ENCODE measurements at regions not wholly inside any gene's neighbourhood (a gene's known extent, or its start where the extent isn't known, plus 50 kb on each side); places are given as distances from the start of the nearest gene placed in this dataset.

- no peak for TF ChIP-seq POLR2A (IDR thresholded peaks at IDR 0.05; ENCODE audit: low read depth, low read length)
- TF ChIP-seq SPI1 (IDR thresholded peaks at IDR 0.05; ENCODE audit: low read depth, low read length): no peak
- no peak for TF ChIP-seq PAX5 (IDR thresholded peaks at IDR 0.05; ENCODE audit: insufficient read depth, low read length, severe bottlenecking)
- TF ChIP-seq POU2F2 (IDR thresholded peaks at IDR 0.05; ENCODE audit: low read depth, low read length): no peak
- TF ChIP-seq POLR2AphosphoS5 (IDR thresholded peaks at IDR 0.05; ENCODE audit: low read depth, low read length): no peak
- no peak for TF ChIP-seq TAF1 (IDR thresholded peaks at IDR 0.05; ENCODE audit: low read depth, low read length)
- DNase-seq (ENCODE audit: insufficient read length, low spot score) (no peak), FAIRE-seq (peak; percentile 45)
Observed at GRCh38 chr16:10314811-10315210, 71.0 kb upstream of the ATF7IP2 start.

GRCh38 chr16:10317425-10318001 is 68.3 kb upstream of the ATF7IP2 start:
- TF ChIP-seq POLR2AphosphoS5 (IDR thresholded peaks at IDR 0.05; ENCODE audit: low read depth, low read length) (no peak), POLR2A (IDR thresholded peaks at IDR 0.05; ENCODE audit: low read depth, low read length) (no peak), PAX5 (IDR thresholded peaks at IDR 0.05; ENCODE audit: insufficient read depth, low read length, severe bottlenecking) (no peak), SPI1 (IDR thresholded peaks at IDR 0.05; ENCODE audit: low read depth, low read length) (no peak), TAF1 (IDR thresholded peaks at IDR 0.05; ENCODE audit: low read depth, low read length) (no peak), POU2F2 (IDR thresholded peaks at IDR 0.05; ENCODE audit: low read depth, low read length) (no peak)
- no peak for FAIRE-seq
- no peak for DNase-seq (ENCODE audit: insufficient read length, low spot score)

GRCh38 chr16:10318798-10319500 is 66.9 kb upstream of the ATF7IP2 start:
- FAIRE-seq (no peak), DNase-seq (ENCODE audit: insufficient read length, low spot score) (no peak)
- TF ChIP-seq POLR2A (IDR thresholded peaks at IDR 0.05; ENCODE audit: low read depth, low read length): no peak

DNA sequence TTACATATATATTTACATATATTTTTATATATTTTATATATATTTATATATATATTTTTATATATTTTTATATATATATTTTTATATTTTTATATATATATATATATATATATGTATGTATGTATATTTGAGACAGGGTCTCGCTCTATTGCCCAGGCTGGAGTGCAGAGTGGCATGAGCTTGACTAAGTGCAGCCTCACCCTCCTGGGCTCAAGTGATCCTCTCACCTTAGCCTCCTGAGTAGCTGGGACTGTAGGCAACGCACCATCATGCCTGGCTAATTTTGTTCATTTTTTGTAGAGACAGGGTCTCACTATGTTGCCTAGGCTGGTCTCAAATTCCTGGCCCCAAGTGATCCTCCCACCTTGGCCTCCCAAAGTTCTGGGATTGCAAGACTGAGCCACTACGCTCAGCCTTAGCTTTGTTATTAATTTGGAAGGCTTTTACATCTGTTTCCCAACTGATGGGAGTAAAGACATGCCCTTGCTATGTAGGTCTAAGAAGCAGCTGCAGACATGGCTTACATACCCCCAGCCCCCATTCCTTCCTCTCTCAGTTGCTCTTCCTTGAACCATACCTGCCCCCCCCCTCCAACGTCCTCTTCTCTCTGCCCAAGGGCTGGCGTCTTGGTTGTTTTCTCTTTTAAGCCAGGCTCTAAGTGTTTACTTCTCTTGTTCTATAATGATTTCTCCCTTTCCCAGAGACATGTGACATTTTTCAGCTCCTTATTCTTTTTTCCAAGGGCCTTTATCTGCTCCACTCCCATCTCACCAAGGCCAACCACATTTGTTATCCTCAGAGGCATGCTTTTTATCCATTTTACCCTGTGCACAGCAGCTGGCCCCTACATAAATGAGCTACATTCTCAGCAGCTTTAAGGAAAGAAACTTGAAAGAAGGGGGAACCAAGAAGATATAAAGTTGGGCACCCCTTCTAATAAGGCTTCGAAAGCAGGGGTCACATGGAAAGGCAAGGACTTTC is 64.2 kb upstream of the ATF7IP2 start:
- TF ChIP-seq POLR2AphosphoS5 (IDR thresholded peaks at IDR 0.05; ENCODE audit: low read depth, low read length): no peak
- no peak for TF ChIP-seq PAX5 (IDR thresholded peaks at IDR 0.05; ENCODE audit: insufficient read depth, low read length, severe bottlenecking)
- no peak for TF ChIP-seq POLR2A (IDR thresholded peaks at IDR 0.05; ENCODE audit: low read depth, low read length)
- no peak for TF ChIP-seq POU2F2 (IDR thresholded peaks at IDR 0.05; ENCODE audit: low read depth, low read length)
- no peak for TF ChIP-seq TAF1 (IDR thresholded peaks at IDR 0.05; ENCODE audit: low read depth, low read length)
- TF ChIP-seq SPI1 (IDR thresholded peaks at IDR 0.05; ENCODE audit: low read depth, low read length): no peak
- no peak for DNase-seq (ENCODE audit: insufficient read length, low spot score)
- FAIRE-seq: no peak

DNA sequence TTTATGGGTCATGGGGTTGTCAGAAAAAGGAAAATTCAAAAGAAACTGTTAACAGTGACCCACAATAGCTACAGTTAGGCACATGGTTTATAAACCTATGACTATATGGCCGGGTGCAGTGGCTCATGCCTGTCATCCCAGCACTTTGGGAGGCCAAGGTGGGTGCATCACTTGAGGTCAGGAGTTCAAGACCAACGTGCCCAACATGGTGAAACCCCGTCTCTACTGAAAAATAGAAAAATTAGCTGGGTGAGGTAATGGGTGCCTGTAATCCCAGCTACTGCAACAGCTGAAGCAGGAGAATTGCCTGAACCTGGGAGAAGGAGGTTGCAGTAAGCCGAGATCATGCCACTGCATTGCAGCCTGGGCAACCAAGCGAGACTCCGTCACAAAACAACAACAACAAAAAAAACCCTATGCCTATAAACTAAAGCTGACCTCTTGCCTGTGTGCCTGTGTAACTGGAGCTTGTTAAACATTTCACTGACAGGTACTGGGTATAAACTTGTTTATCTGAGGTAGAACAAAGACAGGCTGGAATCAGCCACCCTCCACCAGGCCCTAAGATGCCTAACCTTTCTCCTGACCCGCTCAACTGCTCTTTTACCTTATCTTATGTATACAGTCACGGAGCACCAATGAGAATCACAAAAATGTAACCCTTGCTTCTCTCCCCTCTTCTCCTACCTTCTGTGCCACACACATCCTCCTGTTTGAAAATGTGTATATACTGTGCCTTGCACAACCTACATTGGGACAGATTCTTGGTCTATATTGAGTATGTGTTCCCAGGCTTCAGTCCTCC is 62.9 kb upstream of the ATF7IP2 start:
- FAIRE-seq: no peak
- DNase-seq (ENCODE audit: insufficient read length, low spot score): no peak
- TF ChIP-seq SPI1 (IDR thresholded peaks at IDR 0.05; ENCODE audit: low read depth, low read length) (no peak), POLR2A (IDR thresholded peaks at IDR 0.05; ENCODE audit: low read depth, low read length) (no peak), POLR2AphosphoS5 (IDR thresholded peaks at IDR 0.05; ENCODE audit: low read depth, low read length) (no peak), POU2F2 (IDR thresholded peaks at IDR 0.05; ENCODE audit: low read depth, low read length) (no peak), PAX5 (IDR thresholded peaks at IDR 0.05; ENCODE audit: insufficient read depth, low read length, severe bottlenecking) (no peak), TAF1 (IDR thresholded peaks at IDR 0.05; ENCODE audit: low read depth, low read length) (no peak)

DNA sequence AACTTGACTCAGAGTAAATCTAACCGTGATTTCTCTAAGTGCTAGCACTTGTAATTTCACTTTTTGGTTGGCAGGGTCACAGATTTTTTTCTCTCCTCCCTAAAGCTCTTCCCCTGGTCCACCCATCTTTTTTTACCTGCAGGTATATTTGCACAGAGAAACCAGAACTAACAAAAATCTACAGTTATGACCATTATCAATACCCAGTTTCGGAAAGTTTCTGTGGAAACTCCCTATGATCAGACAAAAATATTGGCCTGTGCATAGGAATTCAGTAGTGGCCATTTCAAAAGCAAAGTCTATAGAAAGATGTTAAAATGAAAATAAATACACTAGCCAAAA is 62.4 kb upstream of the ATF7IP2 start:
- FAIRE-seq: no peak
- no peak for TF ChIP-seq PAX5 (IDR thresholded peaks at IDR 0.05; ENCODE audit: insufficient read depth, low read length, severe bottlenecking)
- TF ChIP-seq TAF1 (IDR thresholded peaks at IDR 0.05; ENCODE audit: low read depth, low read length): no peak
- TF ChIP-seq POLR2AphosphoS5 (IDR thresholded peaks at IDR 0.05; ENCODE audit: low read depth, low read length): no peak
- no peak for TF ChIP-seq POLR2A (IDR thresholded peaks at IDR 0.05; ENCODE audit: low read depth, low read length)
- no peak for TF ChIP-seq SPI1 (IDR thresholded peaks at IDR 0.05; ENCODE audit: low read depth, low read length)
- no peak for TF ChIP-seq POU2F2 (IDR thresholded peaks at IDR 0.05; ENCODE audit: low read depth, low read length)
- DNase-seq (ENCODE audit: insufficient read length, low spot score): no peak

DNA sequence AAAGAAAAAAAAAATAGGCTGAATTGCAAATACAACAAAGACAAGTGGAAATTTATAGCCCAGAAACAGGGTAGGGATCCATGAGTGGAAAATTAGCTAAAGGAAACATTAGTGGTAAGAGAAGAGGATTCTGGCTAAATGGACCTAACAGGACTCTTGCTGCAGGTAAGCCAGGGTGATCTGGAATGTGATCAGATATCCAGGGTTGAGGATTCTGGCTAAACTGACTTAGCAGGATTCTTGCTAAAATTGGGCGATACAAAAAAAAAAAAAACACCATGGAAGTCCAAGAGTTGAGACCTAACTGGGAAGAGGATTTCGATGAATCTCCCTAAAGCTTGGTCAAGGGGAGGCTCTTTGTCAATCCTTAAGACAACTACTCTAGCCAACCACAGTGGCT is 61.7 kb upstream of the ATF7IP2 start:
- DNase-seq (ENCODE audit: insufficient read length, low spot score): no peak
- FAIRE-seq: no peak

DNA sequence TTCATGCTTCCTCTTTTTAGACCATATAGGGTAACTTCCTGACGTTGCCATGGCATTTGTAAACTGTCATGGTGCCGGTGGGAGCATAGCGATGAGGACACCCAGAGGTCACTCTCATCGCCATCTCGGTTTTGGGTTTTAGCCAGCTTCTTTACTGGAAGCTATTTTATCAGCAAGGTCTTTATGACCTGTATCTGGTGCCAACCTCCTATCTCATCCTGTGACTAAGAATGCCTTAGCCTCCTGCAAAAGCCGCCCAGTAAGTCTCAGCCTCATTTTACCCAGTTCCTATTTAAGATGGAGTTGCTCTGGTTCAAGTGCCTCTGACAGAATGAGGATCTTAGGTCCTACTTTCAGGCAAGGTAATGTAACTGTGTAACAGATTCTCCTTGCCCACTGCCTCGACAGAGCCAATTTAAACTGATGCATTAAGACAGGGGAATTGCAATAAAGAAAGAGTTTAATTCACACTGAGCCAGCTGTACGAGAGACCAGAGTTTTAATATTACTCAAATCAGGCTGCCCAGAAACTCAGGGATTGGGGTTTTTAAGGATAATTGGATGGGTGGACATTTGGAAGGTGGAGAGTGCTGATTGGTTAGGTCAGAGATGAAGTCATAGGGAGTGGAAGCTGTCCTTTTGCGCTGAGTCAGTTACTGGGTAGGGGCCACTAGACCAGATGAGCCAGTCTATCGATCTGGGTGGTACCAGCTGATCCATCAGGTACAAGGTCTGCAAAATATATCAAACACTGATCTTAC is 59.9 kb upstream of the ATF7IP2 start:
- FAIRE-seq: no peak
- TF ChIP-seq POU2F2 (IDR thresholded peaks at IDR 0.05; ENCODE audit: low read depth, low read length): no peak
- no peak for TF ChIP-seq POLR2AphosphoS5 (IDR thresholded peaks at IDR 0.05; ENCODE audit: low read depth, low read length)
- TF ChIP-seq TAF1 (IDR thresholded peaks at IDR 0.05; ENCODE audit: low read depth, low read length): no peak
- TF ChIP-seq POLR2A (IDR thresholded peaks at IDR 0.05; ENCODE audit: low read depth, low read length): no peak
- no peak for TF ChIP-seq SPI1 (IDR thresholded peaks at IDR 0.05; ENCODE audit: low read depth, low read length)
- no peak for TF ChIP-seq PAX5 (IDR thresholded peaks at IDR 0.05; ENCODE audit: insufficient read depth, low read length, severe bottlenecking)
- DNase-seq (ENCODE audit: insufficient read length, low spot score): no peak

More for the DNA sequence above, 61.7 kb upstream of the ATF7IP2 start:
- no peak for TF ChIP-seq TAF1 (IDR thresholded peaks at IDR 0.05; ENCODE audit: low read depth, low read length)
- no peak for TF ChIP-seq POU2F2 (IDR thresholded peaks at IDR 0.05; ENCODE audit: low read depth, low read length)
- TF ChIP-seq POLR2AphosphoS5 (IDR thresholded peaks at IDR 0.05; ENCODE audit: low read depth, low read length): no peak
- TF ChIP-seq SPI1 (IDR thresholded peaks at IDR 0.05; ENCODE audit: low read depth, low read length): no peak
- TF ChIP-seq PAX5 (IDR thresholded peaks at IDR 0.05; ENCODE audit: insufficient read depth, low read length, severe bottlenecking): no peak
- no peak for TF ChIP-seq POLR2A (IDR thresholded peaks at IDR 0.05; ENCODE audit: low read depth, low read length)

All from GM12891 (cell line).